K562 (cell line): ENCODE measurements at regions not wholly inside any gene's neighbourhood (a gene's known extent, or its start where the extent isn't known, plus 50 kb on each side); places are given as distances from the start of the nearest gene placed in this dataset.

ENCODE experiments used
- ATAC-seq: fragments of 200-7000 bp; cut with Tn5 transposase; 3 replicates; pipeline ENCODE4 v1.9.1; 2020; ENCODE audit warnings: moderate library complexity
- BruUV-seq: library from RNA; stranded (reverse); fragments of 400-500 nt; replicated peaks from 2 replicates; lab custom pipeline; 2021; lab: Mats Ljungman, UMichigan
- CTCF ChIA-PET: fragments of 300-600 bp; formaldehyde crosslinking; extraction: SDS; loops from one replicate; lab custom pipeline; 2021; ENCODE audit warnings: low intra/inter-chr PET ratio; lab: Yijun Ruan, JAX
- POLR2A ChIA-PET: fragments of 300-600, 350-650 bp; sonication (Branson Sonifier 250); formaldehyde crosslinking; extraction: SDS; loops from one replicate; lab custom pipeline; 2021; ENCODE audit warnings: antibody characterized with exemption, inconsistent platforms; lab: Yijun Ruan, JAX
- DNase-seq, 4 experiments: peaks; one replicate each; pipeline versions ENCODE4 v3.0.0 to v3.0.0-alpha.2; 2011 to 2018; ENCODE audit warnings: low spot score in 3 of 4, mixed read lengths in 3 of 4; ENCODE audit errors: extremely low read depth in 1 of 4
- FAIRE-seq: peaks from 2 replicates; lab custom pipeline; 2011; peaks lifted over from hg19 to GRCh38; lab: Jason Lieb, UNC
- H2AFZ ChIP-seq: 2 replicates; pipeline ENCODE4 v1.6.0; 2011; ENCODE audit warnings: low read depth, low read length, control low read depth, inconsistent platforms
- H3K27ac ChIP-seq: fragments of 200-600 bp; 3 replicates; pipeline ENCODE4 v1.8.0; 2011; ENCODE audit warnings: low read depth, mild to moderate bottlenecking, control low read depth, inconsistent platforms, low read length, moderate library complexity, mixed read lengths; ENCODE audit errors: extremely low read depth
- H3K27me3 ChIP-seq, 2 experiments: fragments of 300-600 bp in 1 of 2; 2 replicates in 1 of 2; 3 replicates in 1 of 2; pipeline versions ENCODE4 v1.6.0 to v1.8.0; 2011; ENCODE audit warnings: inconsistent platforms in 2 of 2, low read length in 2 of 2, mild to moderate bottlenecking in 1 of 2, mixed read lengths in 1 of 2, moderate library complexity in 1 of 2; ENCODE audit not compliant: control insufficient read depth in 2 of 2, insufficient read depth in 2 of 2
- H3K36me3 ChIP-seq: fragments of 300-600 bp; 3 replicates; pipeline ENCODE4 v1.8.0; 2011; ENCODE audit warnings: mild to moderate bottlenecking, low read length, inconsistent platforms; ENCODE audit not compliant: control insufficient read depth, insufficient read depth
- H3K4me1 ChIP-seq, 2 experiments: fragments of 200-600 bp in 1 of 2; replicated peaks in 1 of 2; 2 replicates in 1 of 2; 3 replicates in 1 of 2; pipeline versions ENCODE4 v1.5.1 to v1.8.0; 2011; ENCODE audit warnings: inconsistent platforms in 2 of 2, low read length in 2 of 2, mild to moderate bottlenecking in 1 of 2, mixed read lengths in 1 of 2, moderate library complexity in 1 of 2; ENCODE audit not compliant: control insufficient read depth in 2 of 2, insufficient read depth in 2 of 2
- H3K4me2 ChIP-seq: 2 replicates; pipeline ENCODE4 v1.6.1; 2011; ENCODE audit warnings: low read length, control low read depth, inconsistent platforms, mixed read lengths; ENCODE audit not compliant: insufficient read depth
- H3K4me3 ChIP-seq: fragments of 200-600 bp; sonication (generic), shearing (Covaris generic); 2 replicates; pipeline ENCODE4 v1.5.1; 2016; ENCODE audit warnings: control low read depth, inconsistent platforms
- H3K79me2 ChIP-seq: fragments of 200-600 bp; 3 replicates; pipeline ENCODE4 v1.8.0; 2011; ENCODE audit warnings: low read length, inconsistent platforms; ENCODE audit not compliant: control insufficient read depth, insufficient read depth
- H3K9ac ChIP-seq, 2 experiments: 2 replicates each; pipeline versions ENCODE4 v1.6.0 to v1.6.1; 2011; ENCODE audit warnings: low read depth in 2 of 2, low read length in 2 of 2, control low read depth in 1 of 2, inconsistent platforms in 1 of 2, mild to moderate bottlenecking in 1 of 2, mixed read lengths in 1 of 2; ENCODE audit not compliant: insufficient read depth in 1 of 2
- H3K9me1 ChIP-seq: one replicate; pipeline ENCODE4 v1.6.0; 2011; ENCODE audit warnings: inconsistent platforms, mild to moderate bottlenecking, low read length, moderate library complexity; ENCODE audit not compliant: control insufficient read depth, insufficient read depth
- H3K9me3 ChIP-seq: replicated peaks from 2 replicates; pipeline ENCODE4 v1.5.1; 2011; ENCODE audit warnings: low read depth, low read length, inconsistent platforms; ENCODE audit not compliant: control insufficient read depth, insufficient read depth
- H4K20me1 ChIP-seq: replicated peaks from 2 replicates; pipeline ENCODE4 v1.6.1; 2011; ENCODE audit warnings: low read length, inconsistent platforms, mixed read lengths; ENCODE audit not compliant: control insufficient read depth, insufficient read depth
- FOSL1 ChIP-seq: fragments of 200-800 bp; sonication (Bioruptor generic); conservative IDR thresholded peaks from 2 replicates; pipeline ENCODE4 v1.6.1; 2016; ENCODE audit warnings: missing genetic modification characterization, missing compliant biosample characterization
- ILF3 ChIP-seq: fragments of 450-650 bp; IDR thresholded peaks from 2 replicates; pipeline ENCODE4 v1.6.1; 2018; ENCODE audit warnings: antibody characterized with exemption, mild to moderate bottlenecking, moderate library complexity, borderline replicate concordance
- MTA1 ChIP-seq: fragments of 450-650 bp; IDR thresholded peaks from 2 replicates; pipeline ENCODE4 v1.6.1; 2017; ENCODE audit warnings: borderline replicate concordance
- PML ChIP-seq: IDR thresholded peaks from 2 replicates; pipeline ENCODE4 v1.6.1; 2012; ENCODE audit warnings: low read length, inconsistent platforms
- POLR3G ChIP-seq: IDR thresholded peaks from 2 replicates; pipeline ENCODE4 v1.6.1; 2011; ENCODE audit not compliant: insufficient read length, insufficient replicate concordance; ENCODE audit errors: extremely low read depth
- RHOXF2B ChIP-seq: fragments of 250-450 bp; sonication (Bioruptor Pico); conservative IDR thresholded peaks from 2 replicates; pipeline ENCODE4 v1.5.1; 2021
- XRCC3 ChIP-seq: fragments of 450-650 bp; IDR thresholded peaks from 2 replicates; pipeline ENCODE4 v1.6.1; 2017; ENCODE audit warnings: mild to moderate bottlenecking, moderate library complexity
- ZBTB2 ChIP-seq: fragments of 450-650 bp; IDR thresholded peaks from 2 replicates; pipeline ENCODE4 v1.6.1; 2016; ENCODE audit warnings: antibody characterized with exemption
- ZNF274 ChIP-seq: IDR thresholded peaks from 2 replicates; pipeline ENCODE4 v1.6.1; 2011; ENCODE audit warnings: low read depth, mild to moderate bottlenecking, low read length, moderate library complexity, borderline replicate concordance
- ZNF282 ChIP-seq: sonication (generic); formaldehyde crosslinking; IDR thresholded peaks from 2 replicates; pipeline ENCODE4 v1.8.1; 2023; ENCODE audit warnings: missing genetic modification reagents
- ZNF408 ChIP-seq: fragments of 250-450 bp; sonication (Bioruptor Pico); IDR thresholded peaks from 2 replicates; pipeline ENCODE4 v1.4.0; 2020; ENCODE audit warnings: low read depth, mild to moderate bottlenecking, moderate library complexity
- ZNF592 ChIP-seq: fragments of 450-650 bp; IDR thresholded peaks from 2 replicates; pipeline ENCODE4 v1.6.1; 2017; ENCODE audit warnings: antibody characterized with exemption, mild to moderate bottlenecking
- ZNF780A ChIP-seq: fragments of 250-450 bp; sonication (Bioruptor Pico); IDR thresholded peaks from 2 replicates; pipeline ENCODE4 v1.5.0; 2021; ENCODE audit warnings: mild to moderate bottlenecking
- WGBS: fragments of 100-300 bp; shearing (Covaris generic); methylation state at CpG from one replicate; pipeline ENCODE4 v1.1.6; 2016; ENCODE audit warnings: low coverage, mixed read lengths; ENCODE audit not compliant: insufficient coverage; ENCODE audit errors: missing lambda C conversion rate; 5-methylcytosine and 5-hydroxymethylcytosine counted together
- in situ Hi-C: fragments of 300-500 bp; cut with MboI; formaldehyde crosslinking; loops from 4 replicates; pipeline ENCODE4 v1.15.0; 2018; ENCODE audit warnings: inconsistent platforms, mixed read lengths
- intact Hi-C: fragments of 100-400 bp; cut with micrococcal nuclease; formaldehyde crosslinking; loops from 2 replicates; pipeline ENCODE4 v1.14.2; 2022
- TF ChIP-seq, protein P1 (sequence below): sonication (generic); formaldehyde crosslinking; IDR thresholded peaks from 2 replicates; pipeline ENCODE4 v1.8.0; 2022; ENCODE audit warnings: missing genetic modification reagents, mild to moderate bottlenecking, borderline replicate concordance
- TF ChIP-seq, protein P2 (sequence below), 2 experiments: fragments of 200-800 bp in 1 of 2; sonication (Bioruptor generic) in 1 of 2; sonication (generic) in 1 of 2; formaldehyde crosslinking in 1 of 2; IDR thresholded peaks in 1 of 2; conservative IDR thresholded peaks in 1 of 2; 2 replicates each; pipeline versions ENCODE4 v1.5.0 to v1.6.1; 2016 to 2020; ENCODE audit warnings: missing compliant biosample characterization in 1 of 2, missing genetic modification characterization in 1 of 2, missing genetic modification reagents in 1 of 2

DNA sequence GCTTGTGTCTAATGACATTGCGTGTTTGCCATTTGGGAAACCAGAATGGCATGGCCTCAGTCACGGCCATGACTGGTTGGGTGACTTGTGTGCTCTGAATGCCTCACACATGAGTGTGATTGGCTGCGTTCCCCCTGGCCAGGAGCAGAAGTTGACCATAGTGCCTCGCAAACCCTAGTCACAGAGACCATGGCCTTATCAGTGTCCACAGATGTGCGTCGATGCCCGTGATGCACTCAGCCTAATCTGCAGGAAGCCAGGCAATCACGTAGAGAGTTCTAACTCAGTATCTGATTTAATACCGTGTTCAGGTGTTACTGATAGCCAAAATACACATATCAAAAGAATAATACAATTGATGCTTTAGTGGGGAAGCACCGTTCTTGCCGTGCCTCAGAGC, 64.0 kb downstream of the BOLA3 start:
- BruUV-seq: no TSS peak
- CTCF ChIA-PET: no interaction called here
- TF ChIP-seq PML: peak; percentile 94
- TF ChIP-seq ZNF282 (CRISPR knock-in tag): no peak
- no peak for TF ChIP-seq ZNF408
- TF ChIP-seq FOSL1 (tag): peak; percentile 76
- TF ChIP-seq ZNF592: peak; percentile 59; the same call in 1 of the 2 replicates
- TF ChIP-seq, protein P1, sequence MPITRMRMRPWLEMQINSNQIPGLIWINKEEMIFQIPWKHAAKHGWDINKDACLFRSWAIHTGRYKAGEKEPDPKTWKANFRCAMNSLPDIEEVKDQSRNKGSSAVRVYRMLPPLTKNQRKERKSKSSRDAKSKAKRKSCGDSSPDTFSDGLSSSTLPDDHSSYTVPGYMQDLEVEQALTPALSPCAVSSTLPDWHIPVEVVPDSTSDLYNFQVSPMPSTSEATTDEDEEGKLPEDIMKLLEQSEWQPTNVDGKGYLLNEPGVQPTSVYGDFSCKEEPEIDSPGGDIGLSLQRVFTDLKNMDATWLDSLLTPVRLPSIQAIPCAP (CRISPR knock-in tag): no peak
- TF ChIP-seq ILF3: no peak
- TF ChIP-seq MTA1: peak; percentile 63; the same call in 1 of the 2 replicates
- TF ChIP-seq ZBTB2: peak; percentile 58; the same call in 1 of the 2 replicates
- no peak for TF ChIP-seq ZNF780A (CRISPR knock-in tag)
- TF ChIP-seq RHOXF2B (CRISPR knock-in tag): no peak
- TF ChIP-seq POLR3G: no peak
- TF ChIP-seq, protein P2, sequence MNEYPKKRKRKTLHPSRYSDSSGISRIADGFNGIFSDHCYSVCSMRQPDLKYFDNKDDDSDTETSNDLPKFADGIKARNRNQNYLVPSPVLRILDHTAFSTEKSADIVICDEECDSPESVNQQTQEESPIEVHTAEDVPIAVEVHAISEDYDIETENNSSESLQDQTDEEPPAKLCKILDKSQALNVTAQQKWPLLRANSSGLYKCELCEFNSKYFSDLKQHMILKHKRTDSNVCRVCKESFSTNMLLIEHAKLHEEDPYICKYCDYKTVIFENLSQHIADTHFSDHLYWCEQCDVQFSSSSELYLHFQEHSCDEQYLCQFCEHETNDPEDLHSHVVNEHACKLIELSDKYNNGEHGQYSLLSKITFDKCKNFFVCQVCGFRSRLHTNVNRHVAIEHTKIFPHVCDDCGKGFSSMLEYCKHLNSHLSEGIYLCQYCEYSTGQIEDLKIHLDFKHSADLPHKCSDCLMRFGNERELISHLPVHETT (CRISPR knock-in tag; conservative IDR thresholded peaks at IDR 0.05 in 1 of 2, IDR thresholded peaks at IDR 0.05 in 1 of 2): peak in 1 of 2 experiments; percentile 79; a peak in 2 of 4 replicates
- no peak for TF ChIP-seq XRCC3
- TF ChIP-seq ZNF274: no peak

More for the DNA sequence above, 64.0 kb downstream of the BOLA3 start:
- in situ Hi-C loops (no loop called here), intact Hi-C loops (no loop called here)
- Histone ChIP-seq H2AFZ (no peak overlapping the region), H3K4me1 (peaks cover 17 to 30% of the 10 kb centered on the region in 2 experiments; a peak in 4 of 5 replicates), H3K4me2 (no peak overlapping the region; the same call in 1 of the 2 replicates), H4K20me1 (0 out of 2 replicates have a peak, but pooled peaks cover 4% of the 10 kb centered on the region), H3K9me3 (no peaks in the 10 kb centered on the region), H3K9me1 (no peaks in the 10 kb centered on the region), H3K27me3 (no peaks in the 10 kb centered on the region), H3K9ac (peak overlapping the region in 1 of 2 experiments; percentile 30; a peak in 1 of 4 replicates), H3K4me3 (no peak overlapping the region), H3K79me2 (0 out of 3 replicates have a peak, but pooled peaks cover 2% of the 10 kb centered on the region), H3K27ac (no peak overlapping the region), H3K36me3 (peaks cover 45% of the 10 kb centered on the region; the same call in 2 of the 3 replicates)
- peak; percentile 92 for FAIRE-seq
- DNase-seq: peak; percentile 65 to 82 (median 75)
- POLR2A ChIA-PET: no interaction called here
- peak; percentile 86 for ATAC-seq
- 8% methylated on average over 11 of the region's 11 CpGs for WGBS
